Loucy (cell line): ENCODE measurements at regions not wholly inside any gene's neighbourhood (a gene's known extent, or its start where the extent isn't known, plus 50 kb on each side); places are given as distances from the start of the nearest gene placed in this dataset.

Experiments used
- H2AFZ ChIP-seq: fragments of 200-600 bp; sonication (generic); 2 replicates; pipeline ENCODE4 v1.6.0; 2016; ENCODE audit warnings: antibody characterized with exemption, mild to moderate bottlenecking, low read length, moderate library complexity
- H3F3A ChIP-seq: fragments of 200-600 bp; 2 replicates; pipeline ENCODE4 v1.6.0; 2016; ENCODE audit warnings: antibody characterized with exemption, low read depth, mild to moderate bottlenecking
- H3K27me3 ChIP-seq: fragments of 200-600 bp; sonication (generic); 2 replicates; pipeline ENCODE4 v1.6.1; 2014; ENCODE audit warnings: low read length, mild to moderate bottlenecking; ENCODE audit not compliant: insufficient read depth, poor library complexity, severe bottlenecking
- H3K36me3 ChIP-seq: fragments of 200-600 bp; sonication (generic); 2 replicates; pipeline ENCODE4 v1.6.1; 2016; ENCODE audit warnings: low read length; ENCODE audit not compliant: insufficient read depth
- H3K4me1 ChIP-seq: fragments of 200-600 bp; sonication (generic); 2 replicates; pipeline ENCODE4 v1.5.1; 2014; ENCODE audit warnings: low read length, mild to moderate bottlenecking; ENCODE audit not compliant: insufficient read depth, poor library complexity, severe bottlenecking
- H3K4me2 ChIP-seq: fragments of 200-600 bp; sonication (generic); 2 replicates; pipeline ENCODE4 v1.6.0; 2014; ENCODE audit warnings: antibody characterized with exemption, low read length, low read depth, mild to moderate bottlenecking; ENCODE audit not compliant: poor library complexity, severe bottlenecking
- H3K4me3 ChIP-seq: fragments of 200-600 bp; sonication (generic); 2 replicates; pipeline ENCODE4 v1.5.1; 2014; ENCODE audit warnings: low read length, mild to moderate bottlenecking, mixed read lengths; ENCODE audit not compliant: poor library complexity, severe bottlenecking
- H3K79me2 ChIP-seq: fragments of 200-600 bp; sonication (generic); 2 replicates; pipeline ENCODE4 v1.6.1; 2014; ENCODE audit warnings: low read length; ENCODE audit not compliant: insufficient read depth
- H3K9ac ChIP-seq: fragments of 200-600 bp; sonication (generic); 2 replicates; pipeline ENCODE4 v1.6.0; 2014; ENCODE audit warnings: mild to moderate bottlenecking, low read depth, low read length, moderate library complexity; ENCODE audit not compliant: poor library complexity, severe bottlenecking
- H3K9me2 ChIP-seq: fragments of 200-600 bp; sonication (generic); replicated peaks from 2 replicates; pipeline ENCODE4 v1.6.1; 2016; ENCODE audit warnings: low read depth, low read length, mixed read lengths
- H3K9me3 ChIP-seq: fragments of 200-600 bp; sonication (generic); 2 replicates; pipeline ENCODE4 v1.6.1; 2014; ENCODE audit warnings: mild to moderate bottlenecking, antibody characterized with exemption, low read length, low read depth; ENCODE audit not compliant: insufficient read depth
- H4K20me1 ChIP-seq: fragments of 200-600 bp; sonication (generic); 2 replicates; pipeline ENCODE4 v1.6.0; 2014; ENCODE audit warnings: antibody characterized with exemption, low read length, mild to moderate bottlenecking; ENCODE audit not compliant: insufficient read depth, poor library complexity, severe bottlenecking
- CTCF ChIP-seq: fragments of 200-600 bp; sonication (generic); conservative IDR thresholded peaks from 2 replicates; pipeline ENCODE4 v1.5.1; 2014; ENCODE audit warnings: mild to moderate bottlenecking, antibody characterized with exemption, low read length
- EZH2phosphoT487 ChIP-seq: fragments of 200-600 bp; IDR thresholded peaks from 2 replicates; pipeline ENCODE4 v1.6.1; 2018; ENCODE audit warnings: antibody characterized with exemption, mild to moderate bottlenecking, moderate library complexity, borderline replicate concordance

- no peak for TF ChIP-seq CTCF
- no peak for TF ChIP-seq EZH2phosphoT487
- Histone ChIP-seq H3K4me1 (peaks cover 6% of the 10 kb centered on the region), H4K20me1 (no peaks in the 10 kb centered on the region), H3K9ac (no peak overlapping the region), H3K4me3 (no peak overlapping the region), H3F3A (no peaks in the 10 kb centered on the region), H3K9me2 (no peaks in the 10 kb centered on the region), H3K27me3 (no peaks in the 10 kb centered on the region), H2AFZ (no peak overlapping the region), H3K79me2 (no peaks in the 10 kb centered on the region), H3K4me2 (peak overlapping the region; percentile 1), H3K36me3 (no peaks in the 10 kb centered on the region), H3K9me3 (no peaks in the 10 kb centered on the region)
Measured at GRCh38 chr1:232283864-232284263, 346.1 kb downstream of the SIPA1L2 start.

GRCh38 chr1:232282498-232282897 lies 347.4 kb downstream of the SIPA1L2 start:
- Histone ChIP-seq H3K9me3 (no peaks in the 10 kb centered on the region), H2AFZ (no peak overlapping the region), H3K4me3 (no peak overlapping the region), H3K9ac (no peak overlapping the region), H3F3A (no peaks in the 10 kb centered on the region), H3K36me3 (no peaks in the 10 kb centered on the region), H3K9me2 (no peaks in the 10 kb centered on the region), H3K27me3 (no peaks in the 10 kb centered on the region), H3K4me1 (peaks cover 6% of the 10 kb centered on the region), H3K4me2 (no peak overlapping the region), H3K79me2 (no peaks in the 10 kb centered on the region), H4K20me1 (no peaks in the 10 kb centered on the region)
- TF ChIP-seq EZH2phosphoT487 (no peak), CTCF (no peak)

GRCh38 chr1:232280910-232281309 lies 349.0 kb downstream of the SIPA1L2 start:
- Histone ChIP-seq H3F3A (no peaks in the 10 kb centered on the region), H3K27me3 (no peaks in the 10 kb centered on the region), H3K9ac (no peak overlapping the region), H3K79me2 (no peaks in the 10 kb centered on the region), H3K4me1 (peaks cover 6% of the 10 kb centered on the region), H4K20me1 (no peaks in the 10 kb centered on the region), H3K36me3 (no peaks in the 10 kb centered on the region), H3K9me3 (no peaks in the 10 kb centered on the region), H2AFZ (no peak overlapping the region), H3K4me3 (no peak overlapping the region), H3K9me2 (no peaks in the 10 kb centered on the region), H3K4me2 (no peak overlapping the region)
- TF ChIP-seq EZH2phosphoT487 = no peak
- no peak for TF ChIP-seq CTCF
